K562 (cell line): ENCODE measurements at regions not wholly inside any gene's neighbourhood (a gene's known extent, or its start where the extent isn't known, plus 50 kb on each side); places are given as distances from the start of the nearest gene placed in this dataset.

ENCODE experiments used
- C11orf30 ChIP-seq: fragments of 450-650 bp; IDR thresholded peaks from 2 replicates; pipeline ENCODE4 v1.6.1; 2016; ENCODE audit warnings: low read depth, mild to moderate bottlenecking
- CEBPB ChIP-seq: fragments of 450-650 bp; IDR thresholded peaks from 2 replicates; pipeline ENCODE4 v1.6.1; 2016; ENCODE audit warnings: missing genetic modification characterization, missing compliant biosample characterization
- E2F3 ChIP-seq: fragments of 250-450 bp; sonication (Bioruptor Pico); IDR thresholded peaks from 2 replicates; pipeline ENCODE4 v1.4.0; 2020; ENCODE audit warnings: mild to moderate bottlenecking
- HNRNPLL ChIP-seq: fragments of 200-400 bp; formaldehyde crosslinking; IDR thresholded peaks from 2 replicates; pipeline ENCODE4 v1.6.1; 2017; ENCODE audit warnings: low read length, low read depth, mild to moderate bottlenecking; ENCODE audit not compliant: poor library complexity, severe bottlenecking
- MAFF ChIP-seq: IDR thresholded peaks from 2 replicates; pipeline ENCODE4 v1.6.1; 2012; ENCODE audit warnings: low read length, improper control_type of control experiment
- MAFK ChIP-seq: IDR thresholded peaks from 2 replicates; pipeline ENCODE4 v1.6.1; 2011; ENCODE audit warnings: low read length, improper control_type of control experiment
- SAFB2 ChIP-seq: fragments of 200-400 bp; formaldehyde crosslinking; IDR thresholded peaks from 2 replicates; pipeline ENCODE4 v1.6.1; 2018; ENCODE audit warnings: borderline replicate concordance, low read length, low read depth, moderate library complexity; ENCODE audit not compliant: severe bottlenecking
- TCF7 ChIP-seq: sonication (generic); IDR thresholded peaks from 2 replicates; pipeline ENCODE4 v1.6.1; 2016; ENCODE audit warnings: antibody characterized with exemption, borderline replicate concordance
- ZNF316 ChIP-seq: fragments of 450-650 bp; IDR thresholded peaks from 2 replicates; pipeline ENCODE4 v1.6.1; 2016
- ZNF778 ChIP-seq: fragments of 450-650 bp; formaldehyde crosslinking; IDR thresholded peaks from 2 replicates; pipeline ENCODE4 v1.4.0; 2020; ENCODE audit warnings: mild to moderate bottlenecking, moderate library complexity
- TF ChIP-seq, protein P1 (sequence below): sonication (generic); formaldehyde crosslinking; IDR thresholded peaks from 2 replicates; pipeline ENCODE4 v1.8.0; 2022; ENCODE audit warnings: mild to moderate bottlenecking, missing genetic modification reagents
- TF ChIP-seq, protein P2 (sequence below): fragments of 450-650 bp; formaldehyde crosslinking; IDR thresholded peaks from 2 replicates; pipeline ENCODE4 v1.4.0; 2020; ENCODE audit warnings: mild to moderate bottlenecking, mixed read lengths
- TF ChIP-seq, protein P3 (sequence below): fragments of 250-450 bp; sonication (Bioruptor Pico); IDR thresholded peaks from 2 replicates; pipeline ENCODE4 v1.5.0; 2021
- TF ChIP-seq, protein P4 (sequence below): fragments of 150-350 bp; conservative IDR thresholded peaks from 2 replicates; pipeline ENCODE4 v1.6.1; 2014; ENCODE audit warnings: low read length

DNA sequence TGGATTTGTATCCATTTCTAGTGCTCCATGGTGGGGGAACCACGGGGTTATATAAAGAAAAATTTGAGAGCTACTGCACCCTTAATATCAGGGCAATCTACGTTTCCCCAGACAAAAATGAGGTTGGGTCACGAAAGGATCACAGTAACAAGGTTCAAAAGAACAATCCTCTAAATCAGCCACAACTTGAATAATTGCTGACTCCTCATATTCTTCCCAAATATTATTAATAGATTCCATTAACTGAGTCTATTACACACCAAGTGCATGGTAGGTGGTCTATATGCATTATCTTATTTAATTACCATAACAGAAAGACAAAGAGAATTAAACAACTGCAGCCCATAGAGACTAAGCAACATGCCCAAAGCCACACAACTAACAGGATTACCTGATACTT lies 438.2 kb downstream of the ETNK1 start (continued):
- TF ChIP-seq, protein P1, sequence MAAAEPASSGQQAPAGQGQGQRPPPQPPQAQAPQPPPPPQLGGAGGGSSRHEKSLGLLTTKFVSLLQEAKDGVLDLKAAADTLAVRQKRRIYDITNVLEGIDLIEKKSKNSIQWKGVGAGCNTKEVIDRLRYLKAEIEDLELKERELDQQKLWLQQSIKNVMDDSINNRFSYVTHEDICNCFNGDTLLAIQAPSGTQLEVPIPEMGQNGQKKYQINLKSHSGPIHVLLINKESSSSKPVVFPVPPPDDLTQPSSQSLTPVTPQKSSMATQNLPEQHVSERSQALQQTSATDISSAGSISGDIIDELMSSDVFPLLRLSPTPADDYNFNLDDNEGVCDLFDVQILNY (CRISPR knock-in tag) = no peak
- TF ChIP-seq SAFB2 = no peak
- TF ChIP-seq, protein P2, sequence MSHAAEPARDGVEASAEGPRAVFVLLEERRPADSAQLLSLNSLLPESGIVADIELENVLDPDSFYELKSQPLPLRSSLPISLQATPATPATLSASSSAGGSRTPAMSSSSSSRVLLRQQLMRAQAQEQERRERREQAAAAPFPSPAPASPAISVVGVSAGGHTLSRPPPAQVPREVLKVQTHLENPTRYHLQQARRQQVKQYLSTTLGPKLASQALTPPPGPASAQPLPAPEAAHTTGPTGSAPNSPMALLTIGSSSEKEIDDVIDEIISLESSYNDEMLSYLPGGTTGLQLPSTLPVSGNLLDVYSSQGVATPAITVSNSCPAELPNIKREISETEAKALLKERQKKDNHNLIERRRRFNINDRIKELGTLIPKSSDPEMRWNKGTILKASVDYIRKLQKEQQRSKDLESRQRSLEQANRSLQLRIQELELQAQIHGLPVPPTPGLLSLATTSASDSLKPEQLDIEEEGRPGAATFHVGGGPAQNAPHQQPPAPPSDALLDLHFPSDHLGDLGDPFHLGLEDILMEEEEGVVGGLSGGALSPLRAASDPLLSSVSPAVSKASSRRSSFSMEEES (CRISPR knock-in tag) = no peak
- TF ChIP-seq, protein P3, sequence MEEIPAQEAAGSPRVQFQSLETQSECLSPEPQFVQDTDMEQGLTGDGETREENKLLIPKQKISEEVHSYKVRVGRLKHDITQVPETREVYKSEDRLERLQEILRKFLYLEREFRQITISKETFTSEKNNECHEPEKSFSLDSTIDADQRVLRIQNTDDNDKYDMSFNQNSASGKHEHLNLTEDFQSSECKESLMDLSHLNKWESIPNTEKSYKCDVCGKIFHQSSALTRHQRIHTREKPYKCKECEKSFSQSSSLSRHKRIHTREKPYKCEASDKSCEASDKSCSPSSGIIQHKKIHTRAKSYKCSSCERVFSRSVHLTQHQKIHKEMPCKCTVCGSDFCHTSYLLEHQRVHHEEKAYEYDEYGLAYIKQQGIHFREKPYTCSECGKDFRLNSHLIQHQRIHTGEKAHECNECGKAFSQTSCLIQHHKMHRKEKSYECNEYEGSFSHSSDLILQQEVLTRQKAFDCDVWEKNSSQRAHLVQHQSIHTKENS (CRISPR knock-in tag) = no peak
- TF ChIP-seq E2F3 (CRISPR knock-in tag) = no peak
- no peak for TF ChIP-seq CEBPB (tag)
- TF ChIP-seq ZNF778 (CRISPR knock-in tag) = no peak
- TF ChIP-seq HNRNPLL = no peak
- TF ChIP-seq, protein P4, sequence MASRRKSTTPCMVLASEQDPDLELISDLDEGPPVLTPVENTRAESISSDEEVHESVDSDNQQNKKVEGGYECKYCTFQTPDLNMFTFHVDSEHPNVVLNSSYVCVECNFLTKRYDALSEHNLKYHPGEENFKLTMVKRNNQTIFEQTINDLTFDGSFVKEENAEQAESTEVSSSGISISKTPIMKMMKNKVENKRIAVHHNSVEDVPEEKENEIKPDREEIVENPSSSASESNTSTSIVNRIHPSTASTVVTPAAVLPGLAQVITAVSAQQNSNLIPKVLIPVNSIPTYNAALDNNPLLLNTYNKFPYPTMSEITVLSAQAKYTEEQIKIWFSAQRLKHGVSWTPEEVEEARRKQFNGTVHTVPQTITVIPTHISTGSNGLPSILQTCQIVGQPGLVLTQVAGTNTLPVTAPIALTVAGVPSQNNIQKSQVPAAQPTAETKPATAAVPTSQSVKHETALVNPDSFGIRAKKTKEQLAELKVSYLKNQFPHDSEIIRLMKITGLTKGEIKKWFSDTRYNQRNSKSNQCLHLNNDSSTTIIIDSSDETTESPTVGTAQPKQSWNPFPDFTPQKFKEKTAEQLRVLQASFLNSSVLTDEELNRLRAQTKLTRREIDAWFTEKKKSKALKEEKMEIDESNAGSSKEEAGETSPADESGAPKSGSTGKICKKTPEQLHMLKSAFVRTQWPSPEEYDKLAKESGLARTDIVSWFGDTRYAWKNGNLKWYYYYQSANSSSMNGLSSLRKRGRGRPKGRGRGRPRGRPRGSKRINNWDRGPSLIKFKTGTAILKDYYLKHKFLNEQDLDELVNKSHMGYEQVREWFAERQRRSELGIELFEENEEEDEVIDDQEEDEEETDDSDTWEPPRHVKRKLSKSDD = no peak
- TF ChIP-seq TCF7 = no peak
- peak; percentile 81 for TF ChIP-seq MAFF
- peak; percentile 81 for TF ChIP-seq MAFK
- peak; percentile 80 for TF ChIP-seq ZNF316
- TF ChIP-seq C11orf30 = peak; percentile 50; the same call in 1 of the 2 replicates
- TF ChIP-seq, all 486 proteins: peak for 5
